A549 (cell line): ENCODE measurements at regions not wholly inside any gene's neighbourhood (a gene's known extent, or its start where the extent isn't known, plus 50 kb on each side); places are given as distances from the start of the nearest gene placed in this dataset.

Experiments used
- ATAC-seq, 2 experiments: fragments of 200-7000 bp in 1 of 2; fragments of >200 bp in 1 of 2; cut with Nextera tagmentation in 1 of 2; cut with Tn5 transposase in 1 of 2; 3 replicates each; pipeline versions ENCODE4 v1.8.0 to v1.9.1; 2018 to 2020; ENCODE audit warnings: mild to moderate bottlenecking in 1 of 2, moderate library complexity in 1 of 2
- CTCF ChIA-PET: fragments of 300-600 bp; sonication (Branson Sonifier 250); formaldehyde crosslinking; extraction: SDS; loops from one replicate; lab custom pipeline; 2021; ENCODE audit warnings: antibody characterized with exemption, inconsistent platforms; lab: Yijun Ruan, JAX
- POLR2A ChIA-PET: fragments of 350-600 bp; formaldehyde crosslinking; extraction: SDS; loops from one replicate; lab custom pipeline; 2021; ENCODE audit warnings: antibody characterized with exemption, inconsistent platforms; lab: Yijun Ruan, JAX
- DNase-seq, 2 experiments: peaks; one replicate each; pipeline versions ENCODE4 v3.0.0 to v3.0.0-alpha.2; 2011 to 2016; ENCODE audit warnings: low read depth in 1 of 2, low spot score in 1 of 2
- FAIRE-seq: peaks from 2 replicates; lab custom pipeline; 2011; peaks lifted over from hg19 to GRCh38; lab: Jason Lieb, UNC
- H3K27ac ChIP-seq, 2 experiments: fragments of >200 bp; sonication (Bioruptor Twin); formaldehyde crosslinking; 3 replicates each; pipeline ENCODE4 v1.5.1; 2016 to 2017
- H3K4me1 ChIP-seq: fragments of >200 bp; sonication (Bioruptor Twin); formaldehyde crosslinking; 3 replicates; pipeline ENCODE4 v1.6.1; 2016
- H3K4me2 ChIP-seq: fragments of >200 bp; sonication (Bioruptor Twin); formaldehyde crosslinking; 3 replicates; pipeline ENCODE4 v1.6.1; 2016
- H3K4me3 ChIP-seq: fragments of >200 bp; sonication (Bioruptor Twin); formaldehyde crosslinking; 3 replicates; pipeline ENCODE4 v1.5.1; 2016
- H3K9me3 ChIP-seq: fragments of >200 bp; sonication (Bioruptor Twin); formaldehyde crosslinking; 3 replicates; pipeline ENCODE4 v1.6.1; 2016
- BHLHE40 ChIP-seq: IDR thresholded peaks from 2 replicates; pipeline ENCODE4 v1.6.1; 2012; ENCODE audit warnings: low read depth, low read length, inconsistent platforms
- CBX8 ChIP-seq: fragments of 200-600 bp; sonication (generic); IDR thresholded peaks from 2 replicates; pipeline ENCODE4 v1.6.1; 2016
- CEBPB ChIP-seq, 2 experiments: fragments of >200 bp in 1 of 2; sonication (Bioruptor Twin) in 1 of 2; formaldehyde crosslinking in 1 of 2; IDR thresholded peaks; 2 replicates each; pipeline ENCODE4 v1.6.1; 2012 to 2016
- CTCF ChIP-seq: fragments of >200 bp; sonication (Bioruptor Twin); formaldehyde crosslinking; IDR thresholded peaks from 3 replicates; pipeline ENCODE4 v1.5.1; 2016
- EP300 ChIP-seq, 2 experiments: fragments of >200 bp; sonication (Bioruptor Twin); formaldehyde crosslinking; IDR thresholded peaks; 2 replicates in 1 of 2; 3 replicates in 1 of 2; pipeline ENCODE4 v1.6.1; 2016 to 2017
- FOSB ChIP-seq: fragments of 250-450 bp; sonication (Bioruptor Pico); IDR thresholded peaks from 2 replicates; pipeline ENCODE4 v1.5.0; 2020; ENCODE audit warnings: mild to moderate bottlenecking, moderate library complexity
- FOXS1 ChIP-seq: fragments of 250-450 bp; sonication (Bioruptor Pico); IDR thresholded peaks from 2 replicates; pipeline ENCODE4 v1.5.0; 2020; ENCODE audit warnings: mild to moderate bottlenecking, moderate library complexity
- GATA3 ChIP-seq: IDR thresholded peaks from 2 replicates; pipeline ENCODE4 v1.6.1; 2012; ENCODE audit warnings: borderline replicate concordance
- HDAC2 ChIP-seq: fragments of 200-600 bp; sonication (generic); IDR thresholded peaks from 2 replicates; pipeline ENCODE4 v1.6.1; 2016
- HEYL ChIP-seq: fragments of 250-450 bp; sonication (Bioruptor Pico); IDR thresholded peaks from 2 replicates; pipeline ENCODE4 v1.8.0; 2021; ENCODE audit warnings: mild to moderate bottlenecking, moderate library complexity
- HMGXB4 ChIP-seq: fragments of 250-450 bp; sonication (Bioruptor Pico); IDR thresholded peaks from 2 replicates; pipeline ENCODE4 v1.5.0; 2021; ENCODE audit warnings: mild to moderate bottlenecking, moderate library complexity, borderline replicate concordance
- HOXA7 ChIP-seq: fragments of 250-450 bp; sonication (Bioruptor Pico); IDR thresholded peaks from 2 replicates; pipeline ENCODE4 v1.5.0; 2020; ENCODE audit warnings: mild to moderate bottlenecking, moderate library complexity
- HOXB5 ChIP-seq: fragments of 250-450 bp; sonication (Bioruptor Pico); IDR thresholded peaks from 2 replicates; pipeline ENCODE4 v1.5.0; 2020; ENCODE audit warnings: mild to moderate bottlenecking, moderate library complexity
- JUN ChIP-seq, 2 experiments: fragments of >200 bp; sonication (Bioruptor Twin); formaldehyde crosslinking; IDR thresholded peaks; 2 replicates in 1 of 2; 3 replicates in 1 of 2; pipeline ENCODE4 v1.6.1; 2016 to 2017
- KDM5A ChIP-seq: fragments of 200-600 bp; sonication (generic); IDR thresholded peaks from 2 replicates; pipeline ENCODE4 v1.6.1; 2016; ENCODE audit warnings: antibody characterized with exemption, mild to moderate bottlenecking
- MAX ChIP-seq: IDR thresholded peaks from 2 replicates; pipeline ENCODE4 v1.6.1; 2012
- MAZ ChIP-seq: fragments of 150-350 bp; IDR thresholded peaks from 2 replicates; pipeline ENCODE4 v1.6.1; 2014; ENCODE audit warnings: antibody characterized with exemption, low read depth, low read length, borderline replicate concordance
- PHF8 ChIP-seq: fragments of 200-600 bp; sonication (generic); IDR thresholded peaks from 2 replicates; pipeline ENCODE4 v1.6.1; 2016; ENCODE audit warnings: low read depth, mild to moderate bottlenecking, antibody characterized with exemption, moderate library complexity, borderline replicate concordance
- RAD21 ChIP-seq, 2 experiments: fragments of >200 bp in 1 of 2; sonication (Bioruptor Twin) in 1 of 2; formaldehyde crosslinking in 1 of 2; IDR thresholded peaks in 1 of 2; conservative IDR thresholded peaks in 1 of 2; 2 replicates in 1 of 2; 3 replicates in 1 of 2; pipeline ENCODE4 v1.6.1; 2012 to 2018; ENCODE audit warnings: inconsistent platforms in 1 of 2
- REST ChIP-seq: fragments of 200-600 bp; sonication (generic); IDR thresholded peaks from 2 replicates; pipeline ENCODE4 v1.6.1; 2016; ENCODE audit warnings: antibody characterized with exemption, mild to moderate bottlenecking, moderate library complexity
- TFCP2L1 ChIP-seq: fragments of 250-450 bp; sonication (Bioruptor Pico); IDR thresholded peaks from 2 replicates; pipeline ENCODE4 v1.5.0; 2021; ENCODE audit warnings: mild to moderate bottlenecking
- ZC3H11A ChIP-seq: fragments of 450-650 bp; IDR thresholded peaks from 2 replicates; pipeline ENCODE4 v1.6.1; 2014; ENCODE audit warnings: antibody characterized with exemption, mild to moderate bottlenecking
- ZSCAN20 ChIP-seq: fragments of 250-450 bp; sonication (Bioruptor Pico); IDR thresholded peaks from 2 replicates; pipeline ENCODE4 v1.8.0; 2022; ENCODE audit warnings: mild to moderate bottlenecking, moderate library complexity
- WGBS: methylation state at CpG from one replicate; pipeline ENCODE4 v1.1.6; 2017; ENCODE audit errors: missing lambda C conversion rate; 5-methylcytosine and 5-hydroxymethylcytosine counted together

- H3K9me3 ChIP-seq = no peaks in the 10 kb centered on the region
- H3K4me2 ChIP-seq = no peak overlapping the region
- CTCF ChIA-PET = no interaction called here
- no peak overlapping the region for H3K4me3 ChIP-seq
- FAIRE-seq (no peak), ATAC-seq (no peak), DNase-seq (no peak)
- H3K4me1 ChIP-seq = no peaks in the 10 kb centered on the region
- POLR2A ChIA-PET = no interaction called here
- TF ChIP-seq GATA3 (no peak), FOXS1 (CRISPR knock-in tag) (no peak), CEBPB (IDR thresholded peaks at IDR 0.05) (no peak), RAD21 (conservative IDR thresholded peaks at IDR 0.05 in 1 of 2, IDR thresholded peaks at IDR 0.05 in 1 of 2) (no peak), FOSB (CRISPR knock-in tag) (no peak)
- H3K27ac ChIP-seq = no peak overlapping the region
Observed at GRCh38 chr2:186065491-186065890, 326.9 kb downstream of the FSIP2 start.

GRCh38 chr2:186068139-186068801 is 329.7 kb downstream of the FSIP2 start:
- Histone ChIP-seq H3K9me3 (no peaks in the 10 kb centered on the region), H3K4me1 (no peaks in the 10 kb centered on the region), H3K27ac (no peak overlapping the region), H3K4me3 (no peak overlapping the region), H3K4me2 (no peak overlapping the region)
- TF ChIP-seq GATA3 (no peak), HOXB5 (CRISPR knock-in tag) (no peak), ZSCAN20 (CRISPR knock-in tag) (no peak), HEYL (CRISPR knock-in tag) (no peak), REST (no peak), ZC3H11A (no peak), PHF8 (no peak)
- DNase-seq (no peak), FAIRE-seq (no peak), ATAC-seq (no peak)
- ChIA-PET POLR2A (no interaction called here), CTCF (no interaction called here)
- WGBS = 59% methylated on average over 3 of the region's 3 CpGs

- no peak for ATAC-seq
- H3K27ac ChIP-seq = no peak overlapping the region
- no peaks in the 10 kb centered on the region for H3K9me3 ChIP-seq
- ChIA-PET CTCF (no interaction called here), POLR2A (no interaction called here)
- DNase-seq = no peak
- TF ChIP-seq HMGXB4 (CRISPR knock-in tag) = no peak
- no peak for TF ChIP-seq HOXB5 (CRISPR knock-in tag)
- TF ChIP-seq MAZ = no peak
- no peak for TF ChIP-seq JUN (IDR thresholded peaks at IDR 0.05)
- no peak for TF ChIP-seq MAX
- no peak for TF ChIP-seq KDM5A
- no peak for TF ChIP-seq PHF8
- TF ChIP-seq GATA3 = no peak
- TF ChIP-seq BHLHE40 = no peak
- no peak for TF ChIP-seq CBX8
- no peak for TF ChIP-seq HOXA7
- no peak for TF ChIP-seq TFCP2L1
- no peak for TF ChIP-seq CTCF
- TF ChIP-seq HDAC2 = no peak
- TF ChIP-seq EP300 (IDR thresholded peaks at IDR 0.05) = no peak
- no peak overlapping the region for H3K4me2 ChIP-seq
- no peaks in the 10 kb centered on the region for H3K4me1 ChIP-seq
- H3K4me3 ChIP-seq = no peak overlapping the region
- WGBS = 85% methylated on average over 2 of the region's 2 CpGs
- no peak for FAIRE-seq
Observed at GRCh38 chr2:186069676-186070075, 331.1 kb downstream of the FSIP2 start.
